ENCODE measurements at regions not wholly inside any gene's neighbourhood (a gene's known extent, or its start where the extent isn't known, plus 50 kb on each side); places are given as distances from the start of the nearest gene placed in this dataset.

DNA sequence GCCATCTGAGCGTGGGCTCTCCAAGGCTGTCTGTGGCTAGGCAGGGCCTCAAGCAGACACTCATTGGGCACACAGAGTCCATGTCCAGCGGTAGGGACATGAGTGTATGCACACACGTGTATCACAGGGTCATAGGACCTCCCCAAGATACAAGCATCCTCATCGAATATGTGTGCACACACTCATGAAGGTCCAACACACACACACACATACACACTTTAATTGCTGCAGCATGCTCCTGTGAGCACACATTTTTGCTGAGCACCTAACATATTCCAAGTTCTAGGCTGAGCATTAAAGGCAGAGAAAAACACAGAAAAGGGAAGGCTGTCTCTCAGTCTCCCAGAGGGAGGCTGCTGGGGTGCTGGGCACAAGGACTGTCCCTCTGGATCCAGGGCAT is 59.3 kb upstream of the TBX3 start:
- Mint-ChIP-seq H3K9me3 (ENCODE audit: unreplicated experiment) (no peaks in the 10 kb centered on the region), H3K27me3 (ENCODE audit: insufficient read depth, unreplicated experiment) (no peaks in the 10 kb centered on the region), H3K4me3 (ENCODE audit: unreplicated experiment) (no peak overlapping the region), H3K27ac (ENCODE audit: low read depth, unreplicated experiment) (no peak overlapping the region), H3K4me1 (ENCODE audit: insufficient read depth, unreplicated experiment) (no peaks in the 10 kb centered on the region), H3K36me3 (ENCODE audit: insufficient read depth, unreplicated experiment) (no peaks in the 10 kb centered on the region)
- CTCF ChIA-PET, result no interaction called here
- TF ChIP-seq, protein P1, sequence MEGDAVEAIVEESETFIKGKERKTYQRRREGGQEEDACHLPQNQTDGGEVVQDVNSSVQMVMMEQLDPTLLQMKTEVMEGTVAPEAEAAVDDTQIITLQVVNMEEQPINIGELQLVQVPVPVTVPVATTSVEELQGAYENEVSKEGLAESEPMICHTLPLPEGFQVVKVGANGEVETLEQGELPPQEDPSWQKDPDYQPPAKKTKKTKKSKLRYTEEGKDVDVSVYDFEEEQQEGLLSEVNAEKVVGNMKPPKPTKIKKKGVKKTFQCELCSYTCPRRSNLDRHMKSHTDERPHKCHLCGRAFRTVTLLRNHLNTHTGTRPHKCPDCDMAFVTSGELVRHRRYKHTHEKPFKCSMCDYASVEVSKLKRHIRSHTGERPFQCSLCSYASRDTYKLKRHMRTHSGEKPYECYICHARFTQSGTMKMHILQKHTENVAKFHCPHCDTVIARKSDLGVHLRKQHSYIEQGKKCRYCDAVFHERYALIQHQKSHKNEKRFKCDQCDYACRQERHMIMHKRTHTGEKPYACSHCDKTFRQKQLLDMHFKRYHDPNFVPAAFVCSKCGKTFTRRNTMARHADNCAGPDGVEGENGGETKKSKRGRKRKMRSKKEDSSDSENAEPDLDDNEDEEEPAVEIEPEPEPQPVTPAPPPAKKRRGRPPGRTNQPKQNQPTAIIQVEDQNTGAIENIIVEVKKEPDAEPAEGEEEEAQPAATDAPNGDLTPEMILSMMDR (IDR thresholded peaks at IDR 0.05; ENCODE audit: unreplicated experiment), result no peak
- no TSS peak for BruUV-seq (replicated peaks)
- intact Hi-C loops (cut with micrococcal nuclease), result no loop called here
- no peak for DNase-seq (ENCODE audit: unreplicated experiment)
- POLR2A ChIA-PET, result no interaction called here

- no peak for DNase-seq (ENCODE audit: unreplicated experiment)
- Mint-ChIP-seq H3K27me3 (ENCODE audit: insufficient read depth, unreplicated experiment) (no peaks in the 10 kb centered on the region), H3K36me3 (ENCODE audit: insufficient read depth, unreplicated experiment) (no peaks in the 10 kb centered on the region), H3K27ac (ENCODE audit: low read depth, unreplicated experiment) (no peak overlapping the region), H3K4me1 (ENCODE audit: insufficient read depth, unreplicated experiment) (no peaks in the 10 kb centered on the region), H3K4me3 (ENCODE audit: unreplicated experiment) (no peak overlapping the region), H3K9me3 (ENCODE audit: unreplicated experiment) (no peaks in the 10 kb centered on the region)
- TF ChIP-seq, protein P1 (IDR thresholded peaks at IDR 0.05; ENCODE audit: unreplicated experiment), result no peak
- ChIA-PET CTCF (no interaction called here), POLR2A (no interaction called here)
- no TSS peak for BruUV-seq (replicated peaks)
- intact Hi-C loops (cut with micrococcal nuclease), result no loop called here
These were observed 58.4 kb upstream of the TBX3 start for GRCh38 chr12:114742363-114742762.

DNA sequence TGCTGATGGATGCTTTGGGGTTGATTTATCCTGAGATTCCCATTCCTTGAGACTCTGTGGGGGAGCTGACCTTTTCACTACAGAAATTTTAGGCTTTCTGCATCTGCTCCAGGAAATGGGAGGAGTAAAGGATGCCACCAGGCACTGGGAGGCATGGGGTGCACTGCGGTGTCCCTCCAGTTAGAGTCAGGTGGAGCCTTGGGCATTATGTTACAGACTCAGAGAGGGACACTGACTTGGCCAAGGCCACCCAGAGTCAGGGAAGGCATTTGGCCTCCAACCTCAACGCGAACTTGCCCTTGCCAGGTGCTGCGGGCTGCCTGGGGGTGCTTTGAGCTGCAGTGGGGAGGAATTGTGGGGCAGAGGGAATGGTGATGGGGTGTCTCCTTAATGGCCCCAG is 58.0 kb upstream of the TBX3 start:
- no peak for DNase-seq (ENCODE audit: unreplicated experiment)
- no TSS peak for BruUV-seq (replicated peaks)
- Mint-ChIP-seq H3K4me3 (ENCODE audit: unreplicated experiment) (no peak overlapping the region), H3K4me1 (ENCODE audit: insufficient read depth, unreplicated experiment) (no peaks in the 10 kb centered on the region), H3K9me3 (ENCODE audit: unreplicated experiment) (no peaks in the 10 kb centered on the region), H3K27me3 (ENCODE audit: insufficient read depth, unreplicated experiment) (no peaks in the 10 kb centered on the region), H3K36me3 (ENCODE audit: insufficient read depth, unreplicated experiment) (no peaks in the 10 kb centered on the region), H3K27ac (ENCODE audit: low read depth, unreplicated experiment) (no peak overlapping the region)
- ChIA-PET POLR2A (no interaction called here), CTCF (interaction anchor here (0.7 kb wide), 1 partner anchor 45 kb away, joined by 3 read pairs; no protein-coding TSS in a partner anchor)
- TF ChIP-seq, protein P1 (IDR thresholded peaks at IDR 0.05; ENCODE audit: unreplicated experiment), result no peak
- intact Hi-C loops (cut with micrococcal nuclease), result no loop called here

DNA sequence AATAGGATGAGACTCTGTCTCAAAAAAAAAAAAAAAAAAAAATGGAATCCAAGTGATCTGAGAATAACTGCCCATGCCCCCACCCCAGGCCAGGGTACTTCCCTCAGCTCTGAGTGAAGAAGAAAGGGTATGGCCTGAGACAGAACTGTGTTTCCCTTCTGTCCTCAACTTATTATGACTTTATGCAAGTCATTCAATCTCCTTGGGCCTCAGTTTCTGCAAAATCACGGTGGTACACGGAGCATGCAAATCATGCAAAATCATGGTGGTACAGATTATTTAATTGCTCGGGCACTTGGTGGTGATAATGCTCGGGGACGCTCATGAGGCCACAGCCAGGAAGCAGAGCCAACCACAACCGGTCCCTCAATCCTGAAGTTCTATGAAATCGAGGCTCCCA is 56.5 kb upstream of the TBX3 start:
- ChIA-PET CTCF (interaction anchor here (0.6 to 0.7 kb wide), 2 partner anchors 376 to 1275 kb away, joined by 3 to 4 read pairs; no protein-coding TSS in a partner anchor), POLR2A (no interaction called here)
- Mint-ChIP-seq H3K9me3 (ENCODE audit: unreplicated experiment) (no peaks in the 10 kb centered on the region), H3K4me3 (ENCODE audit: unreplicated experiment) (no peak overlapping the region), H3K27me3 (ENCODE audit: insufficient read depth, unreplicated experiment) (no peaks in the 10 kb centered on the region), H3K27ac (ENCODE audit: low read depth, unreplicated experiment) (no peak overlapping the region), H3K36me3 (ENCODE audit: insufficient read depth, unreplicated experiment) (no peaks in the 10 kb centered on the region), H3K4me1 (ENCODE audit: insufficient read depth, unreplicated experiment) (no peaks in the 10 kb centered on the region)
- intact Hi-C loops (cut with micrococcal nuclease), result no loop called here
- no peak for DNase-seq (ENCODE audit: unreplicated experiment)
- TF ChIP-seq, protein P1 (IDR thresholded peaks at IDR 0.05; ENCODE audit: unreplicated experiment), result no peak
- BruUV-seq (replicated peaks), result no TSS peak
